Gastrocnemius medialis (tissue), 4 donors: ENCODE measurements at regions not wholly inside any gene's neighbourhood (a gene's known extent, or its start where the extent isn't known, plus 50 kb on each side); places are given as distances from the start of the nearest gene placed in this dataset.
"Not testable (repeated sequence)": the region's sequence is repeated elsewhere in the genome, so short reads cannot be mapped to it uniquely, and the experiment has no call there.

Experiments
- ATAC-seq, 2 donors: fragments of 150-250 bp; one replicate each; pipeline ENCODE4 v1.9.1; 2016
- DNase-seq, 2 donors: peaks; one replicate each; pipeline ENCODE4 v3.0.0-alpha.2; 2019
- H3K27ac ChIP-seq, 4 donors: fragments of 200-600 bp; sonication (generic); 1 replicate in 1 of 4; 2 replicates in 3 of 4; pipeline ENCODE4 v1.5.1; 2016 to 2018; ENCODE audit warnings: mild to moderate bottlenecking in 2 of 4, moderate library complexity in 1 of 4
- H3K27me3 ChIP-seq, 3 donors: fragments of 200-600 bp; sonication (generic) in 2 of 3; 1 replicate in 1 of 3; 2 replicates in 2 of 3; pipeline versions ENCODE4 v1.5.1 to v1.6.0; 2016 to 2019; ENCODE audit warnings: mild to moderate bottlenecking in 1 of 3, moderate library complexity in 1 of 3
- H3K36me3 ChIP-seq, 2 donors: fragments of 200-600 bp; sonication (generic) in 1 of 2; one replicate each; pipeline ENCODE4 v1.5.1; 2017 to 2018
- H3K4me1 ChIP-seq, 2 donors: fragments of 200-600 bp; sonication (generic) in 1 of 2; one replicate each; pipeline ENCODE4 v1.5.1; 2016 to 2017; ENCODE audit warnings: mild to moderate bottlenecking in 2 of 2
- H3K4me3 ChIP-seq, 4 donors: fragments of 200-600 bp; sonication (generic) in 3 of 4; 1 replicate in 1 of 4; 2 replicates in 3 of 4; pipeline ENCODE4 v1.5.1; 2016 to 2019; ENCODE audit warnings: mild to moderate bottlenecking in 2 of 4
- H3K9me3 ChIP-seq, 3 donors: fragments of 200-600 bp; sonication (generic) in 2 of 3; 1 replicate in 1 of 3; 2 replicates in 2 of 3; pipeline ENCODE4 v1.5.1; 2016 to 2019
- POLR2A ChIP-seq, 2 donors: fragments of 450-650 bp; IDR thresholded peaks; one replicate each; pipeline ENCODE4 v1.6.1; 2017; ENCODE audit warnings: antibody characterized with exemption in 2 of 2, mild to moderate bottlenecking in 2 of 2, moderate library complexity in 2 of 2
- in situ Hi-C, 4 donors: fragments of 200-750 bp; cut with MboI; loops; one replicate each; pipeline versions ENCODE4 v1.15.0 to v1.8.0; 2017; ENCODE audit warnings: low sequenced_read_pairs in 4 of 4
- intact Hi-C: fragments of 100-400 bp; cut with DNase I; formaldehyde crosslinking; loops from one replicate; pipeline ENCODE4 v1.15.1; 2023; ENCODE audit warnings: low total_unique reads
- TF ChIP-seq, protein P1 (sequence below), 5 experiments: fragments of 450-650 bp in 3 of 5; fragments of 200-600 bp in 2 of 5; sonication (generic) in 2 of 5; IDR thresholded peaks in 4 of 5; conservative IDR thresholded peaks in 1 of 5; 1 replicate in 4 of 5; 2 replicates in 1 of 5; pipeline ENCODE4 v1.5.1; 2016 to 2019; ENCODE audit warnings: antibody characterized with exemption in 5 of 5, mild to moderate bottlenecking in 3 of 5, moderate library complexity in 3 of 5

DNA sequence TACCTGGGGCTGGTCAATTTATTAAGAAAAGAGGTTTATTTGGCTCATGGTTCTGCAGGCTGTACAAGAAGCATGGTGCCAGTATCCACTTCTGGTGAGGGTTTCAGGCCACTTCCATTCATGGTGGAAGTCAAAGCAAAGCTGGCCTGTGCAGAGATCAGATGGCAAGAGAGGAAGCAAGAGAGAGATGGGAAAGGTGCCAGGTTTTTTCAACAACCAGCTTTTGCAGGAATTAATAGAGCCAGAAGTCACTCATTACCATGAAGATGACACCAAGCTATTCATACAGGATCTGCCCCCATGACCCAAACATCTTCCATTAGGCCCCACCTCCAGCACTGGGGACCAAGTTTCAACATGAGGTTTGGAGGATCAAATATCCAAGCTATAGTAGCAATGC lies 56.8 kb upstream of the ST3GAL5 start:
- no peaks in the 10 kb centered on the region for H3K27me3 ChIP-seq
- H3K36me3 ChIP-seq, result no peaks in the 10 kb centered on the region
- no peak overlapping the region for H3K4me3 ChIP-seq
- in situ Hi-C loops (no loop called here), intact Hi-C loops (no loop called here)
- no peak for TF ChIP-seq POLR2A (IDR thresholded peaks at IDR 0.05)
- TF ChIP-seq, protein P1, sequence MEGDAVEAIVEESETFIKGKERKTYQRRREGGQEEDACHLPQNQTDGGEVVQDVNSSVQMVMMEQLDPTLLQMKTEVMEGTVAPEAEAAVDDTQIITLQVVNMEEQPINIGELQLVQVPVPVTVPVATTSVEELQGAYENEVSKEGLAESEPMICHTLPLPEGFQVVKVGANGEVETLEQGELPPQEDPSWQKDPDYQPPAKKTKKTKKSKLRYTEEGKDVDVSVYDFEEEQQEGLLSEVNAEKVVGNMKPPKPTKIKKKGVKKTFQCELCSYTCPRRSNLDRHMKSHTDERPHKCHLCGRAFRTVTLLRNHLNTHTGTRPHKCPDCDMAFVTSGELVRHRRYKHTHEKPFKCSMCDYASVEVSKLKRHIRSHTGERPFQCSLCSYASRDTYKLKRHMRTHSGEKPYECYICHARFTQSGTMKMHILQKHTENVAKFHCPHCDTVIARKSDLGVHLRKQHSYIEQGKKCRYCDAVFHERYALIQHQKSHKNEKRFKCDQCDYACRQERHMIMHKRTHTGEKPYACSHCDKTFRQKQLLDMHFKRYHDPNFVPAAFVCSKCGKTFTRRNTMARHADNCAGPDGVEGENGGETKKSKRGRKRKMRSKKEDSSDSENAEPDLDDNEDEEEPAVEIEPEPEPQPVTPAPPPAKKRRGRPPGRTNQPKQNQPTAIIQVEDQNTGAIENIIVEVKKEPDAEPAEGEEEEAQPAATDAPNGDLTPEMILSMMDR (IDR thresholded peaks at IDR 0.05 in 4 of 5, conservative IDR thresholded peaks at IDR 0.05 in 1 of 5), result no peak
- ATAC-seq, result no peak
- H3K27ac ChIP-seq, result no peak overlapping the region
- no peaks in the 10 kb centered on the region for H3K4me1 ChIP-seq
- no peaks in the 10 kb centered on the region for H3K9me3 ChIP-seq
- no peak for DNase-seq

DNA sequence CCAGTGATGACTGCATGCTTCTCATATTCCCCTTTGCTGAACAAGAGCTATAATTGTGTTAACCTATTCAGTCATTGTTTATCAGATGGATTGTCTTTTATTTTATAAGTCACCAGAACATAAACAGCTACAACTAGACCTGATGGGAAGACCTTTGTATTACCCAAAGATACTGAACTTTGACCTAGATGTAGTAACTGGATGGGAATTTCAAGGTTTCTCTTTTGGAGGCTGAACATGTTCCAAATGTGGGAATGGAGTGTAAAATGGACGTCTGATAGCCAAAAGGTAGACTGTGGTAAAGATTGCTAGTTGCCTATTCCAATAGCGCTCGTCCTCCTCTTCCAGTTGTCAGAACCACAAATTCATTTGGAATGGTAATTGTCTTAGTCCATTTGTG lies 56.4 kb upstream of the ST3GAL5 start:
- no peaks in the 10 kb centered on the region for H3K36me3 ChIP-seq
- ATAC-seq, result no peak
- no peak for TF ChIP-seq POLR2A (IDR thresholded peaks at IDR 0.05)
- TF ChIP-seq, protein P1 (IDR thresholded peaks at IDR 0.05 in 4 of 5, conservative IDR thresholded peaks at IDR 0.05 in 1 of 5), result no peak
- H3K4me3 ChIP-seq, result no peak overlapping the region
- H3K4me1 ChIP-seq, result no peaks in the 10 kb centered on the region
- intact Hi-C loops, result no loop called here
- H3K27me3 ChIP-seq, result no peaks in the 10 kb centered on the region
- no peaks in the 10 kb centered on the region for H3K9me3 ChIP-seq
- no peak for DNase-seq
- in situ Hi-C loops, result no loop called here
- H3K27ac ChIP-seq, result no peak overlapping the region

DNA sequence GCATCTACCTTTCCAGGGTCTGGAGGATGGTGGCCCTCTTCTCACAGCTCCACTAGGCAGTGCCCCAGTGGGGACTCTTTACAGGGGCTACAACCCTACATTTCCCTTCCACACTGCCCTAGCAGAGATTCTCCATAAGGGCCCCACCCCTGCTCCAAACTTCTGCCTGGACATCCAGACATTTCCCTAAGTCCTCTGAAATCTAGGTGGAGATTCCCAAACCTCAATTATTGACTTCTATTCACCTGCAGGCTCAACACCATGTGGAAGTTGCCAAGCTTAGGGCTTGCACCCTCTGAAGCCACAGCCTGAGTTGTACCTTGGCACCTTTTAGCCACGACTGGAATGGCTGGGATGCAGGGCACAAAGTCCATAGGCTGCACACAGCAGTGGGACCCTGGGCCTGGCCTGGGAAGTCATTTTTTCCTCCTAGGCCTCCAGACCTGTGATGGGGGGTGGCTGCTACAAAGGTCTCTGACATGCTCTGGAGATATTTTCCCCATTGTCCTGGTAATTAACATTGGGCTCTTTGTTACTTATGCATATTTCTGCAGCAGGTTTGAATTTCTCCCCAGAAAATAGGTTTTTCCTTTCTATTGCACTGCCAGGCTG lies 53.7 kb upstream of the ST3GAL5 start:
- ATAC-seq (no peak), DNase-seq (no peak)
- intact Hi-C loops, result no loop called here
- Histone ChIP-seq H3K36me3 (no peaks in the 10 kb centered on the region), H3K4me3 (no peak overlapping the region), H3K9me3 (no peaks in the 10 kb centered on the region), H3K27me3 (no peaks in the 10 kb centered on the region), H3K4me1 (no peaks in the 10 kb centered on the region), H3K27ac (no peak overlapping the region)
- in situ Hi-C loops, result no loop called here
- TF ChIP-seq, protein P1 (IDR thresholded peaks at IDR 0.05 in 4 of 5, conservative IDR thresholded peaks at IDR 0.05 in 1 of 5), result no peak

DNA sequence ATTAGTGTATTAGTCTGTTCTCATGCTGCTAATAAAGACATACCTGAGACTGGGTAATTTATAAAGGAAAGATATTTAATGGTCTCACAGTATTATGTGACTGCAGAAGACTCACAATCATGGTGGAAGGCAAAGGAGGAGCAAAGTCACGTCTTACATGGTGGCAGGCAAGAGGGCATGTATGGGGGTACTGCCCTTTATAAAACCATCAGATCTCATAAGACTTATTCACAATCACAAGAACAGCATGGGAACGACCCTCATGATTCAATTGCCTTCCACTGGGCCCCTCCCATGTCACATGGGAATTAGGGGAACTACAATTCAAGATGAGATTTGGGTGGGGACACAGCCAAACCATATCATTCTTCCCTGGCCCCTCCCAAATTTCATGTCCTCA lies 52.7 kb upstream of the ST3GAL5 start:
- in situ Hi-C loops, ATAC-seq, DNase-seq: not testable (repeated sequence)

DNA sequence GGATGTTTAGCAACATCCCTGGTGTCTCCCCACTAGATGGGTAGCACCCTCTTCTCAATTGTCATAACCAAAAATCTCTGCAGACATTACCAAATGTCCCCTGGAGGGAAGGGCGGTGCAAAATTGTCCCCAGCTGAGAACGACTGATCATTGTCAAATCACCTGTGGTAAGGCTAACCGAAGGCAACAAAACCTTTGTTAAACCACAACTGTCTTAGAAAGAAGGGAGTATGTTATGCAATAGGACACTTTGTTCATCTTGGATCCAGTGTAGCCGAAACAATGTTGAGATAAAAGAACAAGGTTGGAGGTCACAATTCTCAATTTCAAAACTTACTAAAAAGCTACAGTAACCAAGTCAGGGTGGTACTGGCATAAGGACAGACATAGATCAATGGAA lies 50.3 kb upstream of the ST3GAL5 start:
- ATAC-seq (no peak), DNase-seq (no peak)
- TF ChIP-seq POLR2A (IDR thresholded peaks at IDR 0.05), result no peak
- TF ChIP-seq, protein P1 (IDR thresholded peaks at IDR 0.05 in 4 of 5, conservative IDR thresholded peaks at IDR 0.05 in 1 of 5), result no peak
- H3K4me3 ChIP-seq, result no peak overlapping the region
- H3K27me3 ChIP-seq, result no peaks in the 10 kb centered on the region
- in situ Hi-C loops (no loop called here), intact Hi-C loops (no loop called here)
- no peaks in the 10 kb centered on the region for H3K36me3 ChIP-seq
- peaks cover 0 to 11% of the 10 kb centered on the region in 2 donors for H3K4me1 ChIP-seq
- no peak overlapping the region for H3K27ac ChIP-seq
- no peaks in the 10 kb centered on the region for H3K9me3 ChIP-seq

More for the DNA sequence above, 52.7 kb upstream of the ST3GAL5 start:
- H3K27ac ChIP-seq, H3K36me3 ChIP-seq, intact Hi-C loops, H3K4me1 ChIP-seq, H3K9me3 ChIP-seq, H3K27me3 ChIP-seq, H3K4me3 ChIP-seq: not testable (repeated sequence)
